ENCODE measurements at regions not wholly inside any gene's neighbourhood (a gene's known extent, or its start where the extent isn't known, plus 50 kb on each side); places are given as distances from the start of the nearest gene placed in this dataset.
"Not testable (repeated sequence)": the region's sequence is repeated elsewhere in the genome, so short reads cannot be mapped to it uniquely, and the experiment has no call there.

GRCh38 chr5:39758426-39758825 is 333.6 kb upstream of the DAB2 start:
- no peak overlapping the region for H3K4me3 ChIP-seq (ENCODE audit: low read length)
- DNase-seq (ENCODE audit: low read depth): no peak
- no peak for TF ChIP-seq CTCF (conservative IDR thresholded peaks at IDR 0.05; ENCODE audit: low read depth, low read length)

GRCh38 chr5:39757131-39757530 is 332.4 kb upstream of the DAB2 start:
- no peak overlapping the region for H3K4me3 ChIP-seq (ENCODE audit: low read length)
- no peak for TF ChIP-seq CTCF (conservative IDR thresholded peaks at IDR 0.05; ENCODE audit: low read depth, low read length)
- no peak for DNase-seq (ENCODE audit: low read depth)

- no peak for TF ChIP-seq CTCF (conservative IDR thresholded peaks at IDR 0.05; ENCODE audit: low read depth, low read length)
- peak; percentile 88 for DNase-seq (ENCODE audit: low read depth)
- H3K4me3 ChIP-seq (ENCODE audit: low read length): no peak overlapping the region
Observed at GRCh38 chr5:39755986-39756385, 331.2 kb upstream of the DAB2 start.

GRCh38 chr5:39755452-39755851 is 330.7 kb upstream of the DAB2 start:
- no peak for DNase-seq (ENCODE audit: low read depth)
- no peak for TF ChIP-seq CTCF (conservative IDR thresholded peaks at IDR 0.05; ENCODE audit: low read depth, low read length)

GRCh38 chr5:39753747-39754146 is 329.0 kb upstream of the DAB2 start:
- DNase-seq (ENCODE audit: low read depth); H3K4me3 ChIP-seq (ENCODE audit: low read length): not testable (repeated sequence)

More at GRCh38 chr5:39755452-39755851, 330.7 kb upstream of the DAB2 start:
- H3K4me3 ChIP-seq (ENCODE audit: low read length): no peak overlapping the region

GRCh38 chr5:39750661-39751060 is 325.9 kb upstream of the DAB2 start:
- TF ChIP-seq CTCF (conservative IDR thresholded peaks at IDR 0.05; ENCODE audit: low read depth, low read length): no peak
- no peak for DNase-seq (ENCODE audit: low read depth)
- H3K4me3 ChIP-seq (ENCODE audit: low read length): no peak overlapping the region

- TF ChIP-seq CTCF (conservative IDR thresholded peaks at IDR 0.05; ENCODE audit: low read depth, low read length): no peak
- H3K4me3 ChIP-seq (ENCODE audit: low read length): no peak overlapping the region
- DNase-seq (ENCODE audit: low read depth): no peak
Observed at GRCh38 chr5:39742916-39743315, 318.1 kb upstream of the DAB2 start.

- no peak overlapping the region for H3K4me3 ChIP-seq (ENCODE audit: low read length)
- no peak for DNase-seq (ENCODE audit: low read depth)
- TF ChIP-seq CTCF (conservative IDR thresholded peaks at IDR 0.05; ENCODE audit: low read depth, low read length): no peak
Observed at GRCh38 chr5:39740404-39740803, 315.6 kb upstream of the DAB2 start.

All from retinal pigment epithelial cell (primary cell).